K562 (cell line): ENCODE measurements at regions not wholly inside any gene's neighbourhood (a gene's known extent, or its start where the extent isn't known, plus 50 kb on each side); places are given as distances from the start of the nearest gene placed in this dataset.

Experiments used
- ATF1 ChIP-seq, 2 experiments: fragments of 450-650 bp in 1 of 2; IDR thresholded peaks; 2 replicates each; pipeline ENCODE4 v1.6.1; 2016; ENCODE audit warnings: missing compliant biosample characterization in 1 of 2, missing genetic modification characterization in 1 of 2
- CHCHD3 ChIP-seq: fragments of 250-450 bp; sonication (Bioruptor Pico); IDR thresholded peaks from 2 replicates; pipeline ENCODE4 v2.1.2; 2022; ENCODE audit warnings: mild to moderate bottlenecking
- EP300 ChIP-seq: IDR thresholded peaks from 2 replicates; pipeline ENCODE4 v1.6.1; 2012; ENCODE audit warnings: low read length, improper control_type of control experiment
- HDAC6 ChIP-seq: IDR thresholded peaks from 2 replicates; pipeline ENCODE4 v1.6.1; 2012; ENCODE audit warnings: low read depth, mild to moderate bottlenecking, control low read depth, inconsistent platforms, low read length, moderate library complexity
- MED1 ChIP-seq: sonication (generic); formaldehyde crosslinking; IDR thresholded peaks from 2 replicates; pipeline ENCODE4 v1.8.1; 2023; ENCODE audit warnings: missing genetic modification reagents, borderline replicate concordance
- RAD51 ChIP-seq: fragments of 450-650 bp; IDR thresholded peaks from 2 replicates; pipeline ENCODE4 v1.7.1; 2016; ENCODE audit warnings: low read depth, mild to moderate bottlenecking, borderline replicate concordance
- ZBTB33 ChIP-seq: sonication (generic); formaldehyde crosslinking; IDR thresholded peaks from 2 replicates; pipeline ENCODE4 v1.8.1; 2023; ENCODE audit warnings: mild to moderate bottlenecking, missing genetic modification reagents
- ZNF274 ChIP-seq: IDR thresholded peaks from 2 replicates; pipeline ENCODE4 v1.6.1; 2011; ENCODE audit warnings: low read depth, mild to moderate bottlenecking, low read length, moderate library complexity, borderline replicate concordance
- ZNF592 ChIP-seq: fragments of 450-650 bp; IDR thresholded peaks from 2 replicates; pipeline ENCODE4 v1.6.1; 2017; ENCODE audit warnings: antibody characterized with exemption, mild to moderate bottlenecking
- TF ChIP-seq, protein P1 (sequence below), 2 experiments: fragments of 450-650 bp; formaldehyde crosslinking in 1 of 2; IDR thresholded peaks; 2 replicates each; pipeline versions ENCODE4 v1.4.0 to v1.6.1; 2014 to 2020; ENCODE audit warnings: mild to moderate bottlenecking in 2 of 2, borderline replicate concordance in 1 of 2, low read depth in 1 of 2
- TF ChIP-seq, protein P2 (sequence below): fragments of 250-450 bp; sonication (Bioruptor Pico); IDR thresholded peaks from 2 replicates; pipeline ENCODE4 v1.5.1; 2021; ENCODE audit warnings: mild to moderate bottlenecking
- TF ChIP-seq, protein P3 (sequence below): sonication (generic); formaldehyde crosslinking; IDR thresholded peaks from 2 replicates; pipeline ENCODE4 v1.9.0; 2022; ENCODE audit warnings: mild to moderate bottlenecking, missing genetic modification reagents

- TF ChIP-seq ZNF274, result no peak
- no peak for TF ChIP-seq ZNF592
- TF ChIP-seq EP300, result no peak
- TF ChIP-seq, protein P1, sequence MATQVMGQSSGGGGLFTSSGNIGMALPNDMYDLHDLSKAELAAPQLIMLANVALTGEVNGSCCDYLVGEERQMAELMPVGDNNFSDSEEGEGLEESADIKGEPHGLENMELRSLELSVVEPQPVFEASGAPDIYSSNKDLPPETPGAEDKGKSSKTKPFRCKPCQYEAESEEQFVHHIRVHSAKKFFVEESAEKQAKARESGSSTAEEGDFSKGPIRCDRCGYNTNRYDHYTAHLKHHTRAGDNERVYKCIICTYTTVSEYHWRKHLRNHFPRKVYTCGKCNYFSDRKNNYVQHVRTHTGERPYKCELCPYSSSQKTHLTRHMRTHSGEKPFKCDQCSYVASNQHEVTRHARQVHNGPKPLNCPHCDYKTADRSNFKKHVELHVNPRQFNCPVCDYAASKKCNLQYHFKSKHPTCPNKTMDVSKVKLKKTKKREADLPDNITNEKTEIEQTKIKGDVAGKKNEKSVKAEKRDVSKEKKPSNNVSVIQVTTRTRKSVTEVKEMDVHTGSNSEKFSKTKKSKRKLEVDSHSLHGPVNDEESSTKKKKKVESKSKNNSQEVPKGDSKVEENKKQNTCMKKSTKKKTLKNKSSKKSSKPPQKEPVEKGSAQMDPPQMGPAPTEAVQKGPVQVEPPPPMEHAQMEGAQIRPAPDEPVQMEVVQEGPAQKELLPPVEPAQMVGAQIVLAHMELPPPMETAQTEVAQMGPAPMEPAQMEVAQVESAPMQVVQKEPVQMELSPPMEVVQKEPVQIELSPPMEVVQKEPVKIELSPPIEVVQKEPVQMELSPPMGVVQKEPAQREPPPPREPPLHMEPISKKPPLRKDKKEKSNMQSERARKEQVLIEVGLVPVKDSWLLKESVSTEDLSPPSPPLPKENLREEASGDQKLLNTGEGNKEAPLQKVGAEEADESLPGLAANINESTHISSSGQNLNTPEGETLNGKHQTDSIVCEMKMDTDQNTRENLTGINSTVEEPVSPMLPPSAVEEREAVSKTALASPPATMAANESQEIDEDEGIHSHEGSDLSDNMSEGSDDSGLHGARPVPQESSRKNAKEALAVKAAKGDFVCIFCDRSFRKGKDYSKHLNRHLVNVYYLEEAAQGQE (IDR thresholded peaks at IDR 0.05; ENCODE audit: borderline replicate concordance), result no peak
- TF ChIP-seq, protein P1 (CRISPR knock-in tag; IDR thresholded peaks at IDR 0.05; ENCODE audit: low read depth), result no peak
- TF ChIP-seq HDAC6, result no peak
- TF ChIP-seq ZBTB33 (CRISPR knock-in tag), result no peak
- TF ChIP-seq MED1 (CRISPR knock-in tag), result no peak
- TF ChIP-seq CHCHD3 (CRISPR knock-in tag), result no peak
- TF ChIP-seq ATF1 (CRISPR knock-in tag; IDR thresholded peaks at IDR 0.05), result no peak
- no peak for TF ChIP-seq ATF1 (tag; IDR thresholded peaks at IDR 0.05)
- TF ChIP-seq RAD51, result no peak
- TF ChIP-seq, protein P2, sequence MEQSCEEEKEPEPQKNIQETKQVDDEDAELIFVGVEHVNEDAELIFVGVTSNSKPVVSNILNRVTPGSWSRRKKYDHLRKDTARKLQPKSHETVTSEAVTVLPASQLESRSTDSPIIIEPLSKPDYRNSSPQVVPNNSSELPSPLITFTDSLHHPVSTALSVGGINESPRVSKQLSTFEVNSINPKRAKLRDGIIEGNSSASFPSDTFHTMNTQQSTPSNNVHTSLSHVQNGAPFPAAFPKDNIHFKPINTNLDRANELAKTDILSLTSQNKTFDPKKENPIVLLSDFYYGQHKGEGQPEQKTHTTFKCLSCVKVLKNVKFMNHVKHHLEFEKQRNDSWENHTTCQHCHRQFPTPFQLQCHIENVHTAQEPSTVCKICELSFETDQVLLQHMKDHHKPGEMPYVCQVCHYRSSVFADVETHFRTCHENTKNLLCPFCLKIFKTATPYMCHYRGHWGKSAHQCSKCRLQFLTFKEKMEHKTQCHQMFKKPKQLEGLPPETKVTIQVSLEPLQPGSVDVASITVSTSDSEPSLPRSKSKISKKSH (CRISPR knock-in tag), result no peak
- TF ChIP-seq, protein P3, sequence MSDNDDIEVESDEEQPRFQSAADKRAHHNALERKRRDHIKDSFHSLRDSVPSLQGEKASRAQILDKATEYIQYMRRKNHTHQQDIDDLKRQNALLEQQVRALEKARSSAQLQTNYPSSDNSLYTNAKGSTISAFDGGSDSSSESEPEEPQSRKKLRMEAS, result no peak
Observed at GRCh38 chr13:48585456-48585840, 52.6 kb upstream of the RCBTB2 start.
